IPS-18a (cell line): ENCODE measurements at regions not wholly inside any gene's neighbourhood (a gene's known extent, or its start where the extent isn't known, plus 50 kb on each side); places are given as distances from the start of the nearest gene placed in this dataset.

Experiments
- H3K27ac ChIP-seq: one replicate; pipeline ENCODE4 v1.5.1; 2013; ENCODE audit warnings: low read length
- H3K27me3 ChIP-seq: one replicate; pipeline ENCODE4 v1.6.1; 2013; ENCODE audit warnings: mild to moderate bottlenecking, low read length; ENCODE audit not compliant: control insufficient read depth, insufficient read depth
- H3K36me3 ChIP-seq: one replicate; pipeline ENCODE4 v1.6.1; 2013; ENCODE audit warnings: low read depth, low read length; ENCODE audit not compliant: control insufficient read depth
- H3K4me1 ChIP-seq: one replicate; pipeline ENCODE4 v1.6.1; 2013; ENCODE audit warnings: low read depth, low read length; ENCODE audit not compliant: control insufficient read depth
- H3K4me3 ChIP-seq: one replicate; pipeline ENCODE4 v1.5.1; 2013; ENCODE audit warnings: low read length
- H3K9ac ChIP-seq: one replicate; pipeline ENCODE4 v1.6.1; 2013; ENCODE audit warnings: mild to moderate bottlenecking, low read length, moderate library complexity
- H3K9me3 ChIP-seq: one replicate; pipeline ENCODE4 v1.6.1; 2013; ENCODE audit warnings: low read depth, low read length; ENCODE audit not compliant: control insufficient read depth

- no peaks in the 10 kb centered on the region for H3K4me1 ChIP-seq
- H3K9ac ChIP-seq: no peak overlapping the region
- no peak overlapping the region for H3K27ac ChIP-seq
- no peaks in the 10 kb centered on the region for H3K36me3 ChIP-seq
- H3K4me3 ChIP-seq: no peak overlapping the region
- no peaks in the 10 kb centered on the region for H3K9me3 ChIP-seq
- no peaks in the 10 kb centered on the region for H3K27me3 ChIP-seq
Measured at GRCh38 chr7:27472043-27472442, 190.6 kb downstream of the HIBADH start.
